MCF 10A (cell line): ENCODE measurements at regions not wholly inside any gene's neighbourhood (a gene's known extent, or its start where the extent isn't known, plus 50 kb on each side); places are given as distances from the start of the nearest gene placed in this dataset.
A peak's percentile ranks its signal among the peaks of the same experiment; 100 is the strongest.

Experiments used
- BruUV-seq: library from RNA; stranded (reverse); fragments of 400-500 nt; replicated peaks from 2 replicates; lab custom pipeline; 2021; lab: Mats Ljungman, UMichigan
- CTCF ChIA-PET: fragments of 300-600 bp; sonication (Branson Sonifier 250); formaldehyde crosslinking; extraction: SDS; loops from one replicate; lab custom pipeline; 2021; ENCODE audit warnings: antibody characterized with exemption, inconsistent platforms; lab: Yijun Ruan, JAX
- POLR2A ChIA-PET: fragments of 300-600, 350-650 bp; sonication (Branson Sonifier 250); formaldehyde crosslinking; extraction: SDS; loops from one replicate; lab custom pipeline; 2020; ENCODE audit warnings: antibody characterized with exemption, inconsistent platforms; lab: Yijun Ruan, JAX
- DNase-seq: peaks from one replicate; pipeline ENCODE4 v3.0.0-alpha.2; 2018; ENCODE audit not compliant: unreplicated experiment
- H3K27ac Mint-ChIP-seq: one replicate; pipeline ENCODE4 v1.8.0; 2022; ENCODE audit warnings: mild to moderate bottlenecking, low read depth, mixed read lengths; ENCODE audit not compliant: unreplicated experiment
- H3K27me3 Mint-ChIP-seq: one replicate; pipeline ENCODE4 v1.8.0; 2022; ENCODE audit warnings: mixed read lengths; ENCODE audit not compliant: insufficient read depth, unreplicated experiment
- H3K36me3 Mint-ChIP-seq: one replicate; pipeline ENCODE4 v1.8.0; 2022; ENCODE audit warnings: mild to moderate bottlenecking, moderate library complexity, mixed read lengths; ENCODE audit not compliant: insufficient read depth, unreplicated experiment
- H3K4me1 Mint-ChIP-seq: one replicate; pipeline ENCODE4 v1.8.0; 2022; ENCODE audit warnings: mixed read lengths; ENCODE audit not compliant: insufficient read depth, unreplicated experiment
- H3K4me3 Mint-ChIP-seq: one replicate; pipeline ENCODE4 v1.8.0; 2022; ENCODE audit warnings: mild to moderate bottlenecking, moderate library complexity, mixed read lengths; ENCODE audit not compliant: unreplicated experiment
- H3K9me3 Mint-ChIP-seq: one replicate; pipeline ENCODE4 v1.8.0; 2022; ENCODE audit warnings: mixed read lengths; ENCODE audit not compliant: unreplicated experiment
- CTCF ChIP-seq: fragments of 200-600 bp; IDR thresholded peaks from one replicate; pipeline ENCODE4 v1.8.0; 2022; ENCODE audit warnings: antibody characterized with exemption, mild to moderate bottlenecking; ENCODE audit not compliant: unreplicated experiment
- intact Hi-C: fragments of 100-400 bp; cut with micrococcal nuclease; formaldehyde crosslinking; loops from 2 replicates; pipeline ENCODE4 v1.14.1; 2022

GRCh38 chr6:1024587-1024986 is 287.3 kb upstream of the FOXQ1 start:
- no peak for TF ChIP-seq CTCF
- Mint-ChIP-seq H3K4me1 (peaks cover 30% of the 10 kb centered on the region), H3K4me3 (peak overlapping the region; percentile 29), H3K9me3 (peaks cover 1% of the 10 kb centered on the region), H3K27me3 (no peaks in the 10 kb centered on the region), H3K27ac (no peak overlapping the region), H3K36me3 (no peaks in the 10 kb centered on the region)
- CTCF ChIA-PET = no interaction called here
- POLR2A ChIA-PET = interaction anchor here (0.6 to 2.0 kb wide), 8 partner anchors 13 to 1197 kb away, joined by 3 to 6 read pairs (median 4); partner anchors contain the start of gene FOXQ1
- DNase-seq = peak; percentile 93
- intact Hi-C loops = loop anchor here (10.0 kb wide), 1 partner anchor 170 kb away; no protein-coding TSS in a partner anchor
- no TSS peak for BruUV-seq

- Mint-ChIP-seq H3K4me3 (peak overlapping the region; percentile 29), H3K4me1 (peaks cover 29% of the 10 kb centered on the region), H3K27ac (peak overlapping the region; percentile 31), H3K27me3 (no peaks in the 10 kb centered on the region), H3K36me3 (no peaks in the 10 kb centered on the region), H3K9me3 (no peaks in the 10 kb centered on the region)
- CTCF ChIA-PET = interaction anchor here (1.2 kb wide), 1 partner anchor 113 kb away, joined by 3 read pairs; no protein-coding TSS in a partner anchor
- BruUV-seq = no TSS peak
- intact Hi-C loops = loop anchor here (10.0 kb wide), 1 partner anchor 171 kb away; no protein-coding TSS in a partner anchor
- no peak for DNase-seq
- no peak for TF ChIP-seq CTCF
- POLR2A ChIA-PET = interaction anchor here (0.6 to 2.0 kb wide), 8 partner anchors 13 to 1198 kb away, joined by 3 to 6 read pairs (median 4); partner anchors contain the start of gene FOXQ1
These were observed 287.7 kb upstream of the FOXQ1 start for GRCh38 chr6:1024161-1024560.

- no TSS peak for BruUV-seq
- CTCF ChIA-PET = interaction anchor here (1.2 to 1.4 kb wide), 2 partner anchors 10 to 112 kb away, joined by 3 read pairs; no protein-coding TSS in a partner anchor
- POLR2A ChIA-PET = interaction anchor here (1.0 to 2.0 kb wide), 2 partner anchors 8 to 65 kb away, joined by 3 to 6 read pairs; no protein-coding TSS in a partner anchor
- H3K27ac Mint-ChIP-seq = no peak overlapping the region
- intact Hi-C loops = loop anchor here (10.0 kb wide), 1 partner anchor 172 kb away; no protein-coding TSS in a partner anchor
- peaks cover 29% of the 10 kb centered on the region for H3K4me1 Mint-ChIP-seq
- H3K4me3 Mint-ChIP-seq = no peak overlapping the region
- no peaks in the 10 kb centered on the region for H3K27me3 Mint-ChIP-seq
- H3K9me3 Mint-ChIP-seq = no peaks in the 10 kb centered on the region
- no peak for TF ChIP-seq CTCF
- no peak for DNase-seq
- no peaks in the 10 kb centered on the region for H3K36me3 Mint-ChIP-seq
These were observed 288.7 kb upstream of the FOXQ1 start for GRCh38 chr6:1023229-1023628.

- CTCF ChIA-PET = interaction anchor here (1.4 kb wide), 1 partner anchor 10 kb away, joined by 3 read pairs; no protein-coding TSS in a partner anchor
- no peaks in the 10 kb centered on the region for H3K9me3 Mint-ChIP-seq
These were observed 289.2 kb upstream of the FOXQ1 start for GRCh38 chr6:1022719-1023118.

More at GRCh38 chr6:1022719-1023118, 289.2 kb upstream of the FOXQ1 start:
- Mint-ChIP-seq H3K27me3 (no peaks in the 10 kb centered on the region), H3K4me3 (no peak overlapping the region), H3K27ac (no peak overlapping the region), H3K36me3 (no peaks in the 10 kb centered on the region), H3K4me1 (peaks cover 26% of the 10 kb centered on the region)
- no peak for DNase-seq
- intact Hi-C loops = loop anchor here (10.0 kb wide), 1 partner anchor 172 kb away; no protein-coding TSS in a partner anchor
- no TSS peak for BruUV-seq
- POLR2A ChIA-PET = interaction anchor here (1.0 kb wide), 1 partner anchor 9 kb away, joined by 3 read pairs; no protein-coding TSS in a partner anchor
- no peak for TF ChIP-seq CTCF
